Retinal pigment epithelial cell (primary cell): ENCODE measurements at regions not wholly inside any gene's neighbourhood (a gene's known extent, or its start where the extent isn't known, plus 50 kb on each side); places are given as distances from the start of the nearest gene placed in this dataset.

ENCODE experiments used
- DNase-seq: peaks from one replicate; pipeline ENCODE4 v3.0.0-alpha.2; 2010; ENCODE audit warnings: low read depth
- H3K4me3 ChIP-seq: 2 replicates; pipeline ENCODE4 v1.5.1; 2011; ENCODE audit warnings: mild to moderate bottlenecking, low read length, control low read depth, moderate library complexity
- CTCF ChIP-seq: conservative IDR thresholded peaks from 2 replicates; pipeline ENCODE4 v1.5.1; 2011; ENCODE audit warnings: low read depth, low read length, control low read depth, inconsistent platforms

- no peak overlapping the region for H3K4me3 ChIP-seq
- no peak for DNase-seq
- TF ChIP-seq CTCF = no peak
Observed at GRCh38 chr13:44746690-44747089, 170.6 kb upstream of the TSC22D1 start.

- DNase-seq = no peak
- no peak overlapping the region for H3K4me3 ChIP-seq
- TF ChIP-seq CTCF = no peak
Observed at GRCh38 chr13:44744880-44745633, 168.9 kb upstream of the TSC22D1 start.

- DNase-seq = no peak
- no peak for TF ChIP-seq CTCF
- H3K4me3 ChIP-seq = no peak overlapping the region
Observed at GRCh38 chr13:44739539-44739938, 163.4 kb upstream of the TSC22D1 start.

GRCh38 chr13:44739120-44739519 is 163.0 kb upstream of the TSC22D1 start:
- H3K4me3 ChIP-seq = no peak overlapping the region
- TF ChIP-seq CTCF = peak; percentile 15
- DNase-seq = no peak

- H3K4me3 ChIP-seq = no peak overlapping the region
- DNase-seq = no peak
- no peak for TF ChIP-seq CTCF
Observed at GRCh38 chr13:44738463-44738862, 162.3 kb upstream of the TSC22D1 start.

GRCh38 chr13:44735806-44736205 is 159.7 kb upstream of the TSC22D1 start:
- no peak for TF ChIP-seq CTCF
- DNase-seq = no peak

GRCh38 chr13:44734201-44734707 is 158.1 kb upstream of the TSC22D1 start:
- TF ChIP-seq CTCF = no peak
- no peak overlapping the region for H3K4me3 ChIP-seq
- DNase-seq = no peak

More at GRCh38 chr13:44735806-44736205, 159.7 kb upstream of the TSC22D1 start:
- H3K4me3 ChIP-seq = no peak overlapping the region
